ENCODE measurements at regions not wholly inside any gene's neighbourhood (a gene's known extent, or its start where the extent isn't known, plus 50 kb on each side); places are given as distances from the start of the nearest gene placed in this dataset.

DNA sequence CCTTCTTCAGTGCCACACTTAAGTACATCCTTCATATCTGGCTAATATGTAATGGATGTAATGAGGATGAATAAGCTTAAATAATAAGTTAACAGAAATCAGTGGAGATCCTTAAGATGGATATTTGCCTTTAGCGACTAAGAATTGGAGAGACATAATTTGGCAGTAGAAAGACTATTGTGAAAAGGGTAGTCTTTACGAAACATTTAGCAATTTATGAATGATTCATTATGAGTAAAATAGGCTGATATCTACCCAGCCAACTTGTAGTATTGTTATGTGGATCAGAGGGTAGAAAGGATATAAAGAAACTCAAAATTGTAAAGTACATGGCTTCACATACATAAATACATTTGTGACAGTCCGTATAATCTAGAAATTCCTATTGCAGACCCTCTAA is 2371.8 kb downstream of the PCDH7 start:
- no peak for TF ChIP-seq EZH2 (IDR thresholded peaks at IDR 0.05)
- TF ChIP-seq, protein P1, sequence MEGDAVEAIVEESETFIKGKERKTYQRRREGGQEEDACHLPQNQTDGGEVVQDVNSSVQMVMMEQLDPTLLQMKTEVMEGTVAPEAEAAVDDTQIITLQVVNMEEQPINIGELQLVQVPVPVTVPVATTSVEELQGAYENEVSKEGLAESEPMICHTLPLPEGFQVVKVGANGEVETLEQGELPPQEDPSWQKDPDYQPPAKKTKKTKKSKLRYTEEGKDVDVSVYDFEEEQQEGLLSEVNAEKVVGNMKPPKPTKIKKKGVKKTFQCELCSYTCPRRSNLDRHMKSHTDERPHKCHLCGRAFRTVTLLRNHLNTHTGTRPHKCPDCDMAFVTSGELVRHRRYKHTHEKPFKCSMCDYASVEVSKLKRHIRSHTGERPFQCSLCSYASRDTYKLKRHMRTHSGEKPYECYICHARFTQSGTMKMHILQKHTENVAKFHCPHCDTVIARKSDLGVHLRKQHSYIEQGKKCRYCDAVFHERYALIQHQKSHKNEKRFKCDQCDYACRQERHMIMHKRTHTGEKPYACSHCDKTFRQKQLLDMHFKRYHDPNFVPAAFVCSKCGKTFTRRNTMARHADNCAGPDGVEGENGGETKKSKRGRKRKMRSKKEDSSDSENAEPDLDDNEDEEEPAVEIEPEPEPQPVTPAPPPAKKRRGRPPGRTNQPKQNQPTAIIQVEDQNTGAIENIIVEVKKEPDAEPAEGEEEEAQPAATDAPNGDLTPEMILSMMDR (IDR thresholded peaks at IDR 0.05 in 2 of 3, conservative IDR thresholded peaks at IDR 0.05 in 1 of 3; ENCODE audit: borderline replicate concordance in 1 of 3, insufficient read depth in 1 of 3, low read depth in 2 of 3, low read length in 2 of 3): no peak
- no peak for TF ChIP-seq YY1 (IDR thresholded peaks at IDR 0.05; ENCODE audit: extremely low read depth, insufficient replicate concordance, low read depth, low read length)
- no peak for TF ChIP-seq FOSL1 (IDR thresholded peaks at IDR 0.05; ENCODE audit: low read depth)
- TF ChIP-seq POLR2A (IDR thresholded peaks at IDR 0.05; ENCODE audit: borderline replicate concordance, extremely low read depth, insufficient read depth, insufficient read length): no peak
- TF ChIP-seq, protein P2, sequence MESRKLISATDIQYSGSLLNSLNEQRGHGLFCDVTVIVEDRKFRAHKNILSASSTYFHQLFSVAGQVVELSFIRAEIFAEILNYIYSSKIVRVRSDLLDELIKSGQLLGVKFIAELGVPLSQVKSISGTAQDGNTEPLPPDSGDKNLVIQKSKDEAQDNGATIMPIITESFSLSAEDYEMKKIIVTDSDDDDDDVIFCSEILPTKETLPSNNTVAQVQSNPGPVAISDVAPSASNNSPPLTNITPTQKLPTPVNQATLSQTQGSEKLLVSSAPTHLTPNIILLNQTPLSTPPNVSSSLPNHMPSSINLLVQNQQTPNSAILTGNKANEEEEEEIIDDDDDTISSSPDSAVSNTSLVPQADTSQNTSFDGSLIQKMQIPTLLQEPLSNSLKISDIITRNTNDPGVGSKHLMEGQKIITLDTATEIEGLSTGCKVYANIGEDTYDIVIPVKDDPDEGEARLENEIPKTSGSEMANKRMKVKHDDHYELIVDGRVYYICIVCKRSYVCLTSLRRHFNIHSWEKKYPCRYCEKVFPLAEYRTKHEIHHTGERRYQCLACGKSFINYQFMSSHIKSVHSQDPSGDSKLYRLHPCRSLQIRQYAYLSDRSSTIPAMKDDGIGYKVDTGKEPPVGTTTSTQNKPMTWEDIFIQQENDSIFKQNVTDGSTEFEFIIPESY (IDR thresholded peaks at IDR 0.05; ENCODE audit: extremely low read depth, insufficient replicate concordance, low read length): no peak
- TF ChIP-seq EZH2phosphoT487 (IDR thresholded peaks at IDR 0.05; ENCODE audit: borderline replicate concordance): no peak
- TF ChIP-seq RAD21 (IDR thresholded peaks at IDR 0.05; ENCODE audit: low read depth): no peak
- TF ChIP-seq ELF1 (IDR thresholded peaks at IDR 0.05; ENCODE audit: borderline replicate concordance, low read depth): no peak

All from HCT116 (cell line).